ENCODE measurements at regions not wholly inside any gene's neighbourhood (a gene's known extent, or its start where the extent isn't known, plus 50 kb on each side); places are given as distances from the start of the nearest gene placed in this dataset.

DNA sequence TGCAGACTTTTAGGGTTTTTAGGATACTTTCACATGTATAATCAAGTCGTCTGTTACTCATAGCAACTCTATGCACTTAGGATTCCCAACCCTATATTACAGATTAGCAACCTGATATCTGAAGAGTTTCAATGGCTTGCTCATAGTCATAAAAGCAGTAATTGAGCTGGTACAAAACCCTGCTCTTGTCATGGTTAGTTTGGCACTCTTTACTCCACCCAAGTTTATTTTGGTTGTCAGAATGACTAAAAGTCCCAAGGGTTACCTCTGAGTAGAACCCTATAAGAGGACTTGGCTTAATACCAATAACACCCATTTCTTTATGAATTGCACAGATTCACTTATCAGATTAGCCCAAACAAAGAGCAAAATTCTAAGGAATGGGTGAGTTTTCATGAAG is 550.6 kb downstream of the SOX6 start:
- H3K27ac Mint-ChIP-seq (ENCODE audit: low read depth, unreplicated experiment) = no peak overlapping the region
- no peak for DNase-seq (ENCODE audit: unreplicated experiment)
- H3K4me1 Mint-ChIP-seq (ENCODE audit: insufficient read depth, unreplicated experiment) = no peaks in the 10 kb centered on the region
- BruUV-seq (replicated peaks) = no TSS peak
- ChIA-PET CTCF (no interaction called here), POLR2A (no interaction called here)
- H3K9me3 Mint-ChIP-seq (ENCODE audit: unreplicated experiment) = no peaks in the 10 kb centered on the region
- H3K4me3 Mint-ChIP-seq (ENCODE audit: unreplicated experiment) = no peak overlapping the region
- H3K27me3 Mint-ChIP-seq (ENCODE audit: insufficient read depth, unreplicated experiment) = no peaks in the 10 kb centered on the region
- no peaks in the 10 kb centered on the region for H3K36me3 Mint-ChIP-seq (ENCODE audit: insufficient read depth, unreplicated experiment)
- intact Hi-C loops (cut with micrococcal nuclease) = no loop called here
- TF ChIP-seq, protein P1, sequence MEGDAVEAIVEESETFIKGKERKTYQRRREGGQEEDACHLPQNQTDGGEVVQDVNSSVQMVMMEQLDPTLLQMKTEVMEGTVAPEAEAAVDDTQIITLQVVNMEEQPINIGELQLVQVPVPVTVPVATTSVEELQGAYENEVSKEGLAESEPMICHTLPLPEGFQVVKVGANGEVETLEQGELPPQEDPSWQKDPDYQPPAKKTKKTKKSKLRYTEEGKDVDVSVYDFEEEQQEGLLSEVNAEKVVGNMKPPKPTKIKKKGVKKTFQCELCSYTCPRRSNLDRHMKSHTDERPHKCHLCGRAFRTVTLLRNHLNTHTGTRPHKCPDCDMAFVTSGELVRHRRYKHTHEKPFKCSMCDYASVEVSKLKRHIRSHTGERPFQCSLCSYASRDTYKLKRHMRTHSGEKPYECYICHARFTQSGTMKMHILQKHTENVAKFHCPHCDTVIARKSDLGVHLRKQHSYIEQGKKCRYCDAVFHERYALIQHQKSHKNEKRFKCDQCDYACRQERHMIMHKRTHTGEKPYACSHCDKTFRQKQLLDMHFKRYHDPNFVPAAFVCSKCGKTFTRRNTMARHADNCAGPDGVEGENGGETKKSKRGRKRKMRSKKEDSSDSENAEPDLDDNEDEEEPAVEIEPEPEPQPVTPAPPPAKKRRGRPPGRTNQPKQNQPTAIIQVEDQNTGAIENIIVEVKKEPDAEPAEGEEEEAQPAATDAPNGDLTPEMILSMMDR (IDR thresholded peaks at IDR 0.05; ENCODE audit: unreplicated experiment) = no peak

DNA sequence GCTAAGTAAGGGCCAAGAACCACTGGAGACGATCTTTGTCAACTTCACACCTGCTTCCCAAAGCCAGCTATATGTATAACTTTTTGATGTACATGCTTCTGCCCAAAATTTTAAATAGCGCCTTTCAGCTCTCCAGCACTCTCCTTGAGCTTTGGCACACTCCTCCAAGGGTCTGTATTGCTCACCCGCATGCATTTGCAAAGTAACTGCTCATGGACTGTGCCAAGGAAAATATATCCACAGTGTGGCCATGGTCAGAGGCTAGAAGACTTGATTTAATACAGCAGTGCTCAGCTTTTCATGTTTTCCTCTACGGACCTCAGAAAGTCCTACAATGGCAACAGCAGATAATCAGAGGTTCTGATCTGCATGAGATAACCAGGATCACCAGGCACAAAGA is 550.1 kb downstream of the SOX6 start:
- TF ChIP-seq, protein P1 (IDR thresholded peaks at IDR 0.05; ENCODE audit: unreplicated experiment) = no peak
- H3K27me3 Mint-ChIP-seq (ENCODE audit: insufficient read depth, unreplicated experiment) = no peaks in the 10 kb centered on the region
- no peaks in the 10 kb centered on the region for H3K36me3 Mint-ChIP-seq (ENCODE audit: insufficient read depth, unreplicated experiment)
- intact Hi-C loops (cut with micrococcal nuclease) = no loop called here
- no peaks in the 10 kb centered on the region for H3K4me1 Mint-ChIP-seq (ENCODE audit: insufficient read depth, unreplicated experiment)
- BruUV-seq (replicated peaks) = no TSS peak
- ChIA-PET POLR2A (no interaction called here), CTCF (no interaction called here)
- no peak for DNase-seq (ENCODE audit: unreplicated experiment)
- no peak overlapping the region for H3K27ac Mint-ChIP-seq (ENCODE audit: low read depth, unreplicated experiment)
- H3K9me3 Mint-ChIP-seq (ENCODE audit: unreplicated experiment) = no peaks in the 10 kb centered on the region
- no peak overlapping the region for H3K4me3 Mint-ChIP-seq (ENCODE audit: unreplicated experiment)

DNA sequence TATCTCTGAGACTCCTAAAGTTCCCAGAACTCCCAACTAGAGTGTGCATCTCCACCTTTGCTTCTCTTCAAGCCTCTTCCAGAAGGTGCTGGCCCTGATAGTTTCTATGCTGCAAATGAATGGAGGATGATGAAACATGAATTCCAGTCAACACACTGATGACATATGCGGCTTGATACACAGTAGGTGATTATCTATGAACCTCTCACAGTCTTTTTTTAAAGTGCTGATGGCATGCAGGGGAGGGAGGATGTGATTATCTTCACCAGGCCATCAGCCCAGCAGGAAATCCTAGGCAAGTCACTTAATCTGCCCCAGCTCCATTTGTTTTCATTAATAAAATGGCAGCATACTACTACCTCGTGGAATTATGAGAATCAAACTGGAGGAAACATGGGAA is 548.5 kb downstream of the SOX6 start:
- no peaks in the 10 kb centered on the region for H3K36me3 Mint-ChIP-seq (ENCODE audit: insufficient read depth, unreplicated experiment)
- no peak overlapping the region for H3K27ac Mint-ChIP-seq (ENCODE audit: low read depth, unreplicated experiment)
- DNase-seq (ENCODE audit: unreplicated experiment) = no peak
- no peaks in the 10 kb centered on the region for H3K9me3 Mint-ChIP-seq (ENCODE audit: unreplicated experiment)
- no TSS peak for BruUV-seq (replicated peaks)
- POLR2A ChIA-PET = no interaction called here
- CTCF ChIA-PET = interaction anchor here (1.2 kb wide), 1 partner anchor 11 kb away, joined by 4 read pairs; no protein-coding TSS in a partner anchor
- no peaks in the 10 kb centered on the region for H3K27me3 Mint-ChIP-seq (ENCODE audit: insufficient read depth, unreplicated experiment)
- H3K4me1 Mint-ChIP-seq (ENCODE audit: insufficient read depth, unreplicated experiment) = no peaks in the 10 kb centered on the region
- intact Hi-C loops (cut with micrococcal nuclease) = no loop called here
- TF ChIP-seq, protein P1 (IDR thresholded peaks at IDR 0.05; ENCODE audit: unreplicated experiment) = no peak
- H3K4me3 Mint-ChIP-seq (ENCODE audit: unreplicated experiment) = no peak overlapping the region

DNA sequence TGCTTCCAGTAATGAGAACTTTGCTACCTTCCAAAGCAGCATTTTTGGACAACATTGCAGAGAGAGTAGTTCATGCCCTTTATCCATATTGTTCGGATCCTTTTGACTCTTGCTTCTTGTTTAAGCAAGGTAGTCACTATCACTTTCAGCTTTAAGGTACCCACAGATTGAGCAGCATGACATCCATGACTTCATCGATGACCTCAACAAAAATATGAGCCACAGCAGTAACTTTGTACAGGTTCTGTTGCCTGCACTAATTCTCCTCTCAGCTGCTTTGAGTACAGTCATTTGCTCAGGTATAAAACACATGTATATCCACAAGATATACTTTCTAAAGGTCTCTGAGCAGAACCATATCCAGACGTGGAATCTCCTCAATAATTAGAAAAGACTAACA is 546.3 kb downstream of the SOX6 start:
- POLR2A ChIA-PET = no interaction called here
- TF ChIP-seq, protein P1 (IDR thresholded peaks at IDR 0.05; ENCODE audit: unreplicated experiment) = no peak
- H3K4me3 Mint-ChIP-seq (ENCODE audit: unreplicated experiment) = no peak overlapping the region
- no TSS peak for BruUV-seq (replicated peaks)
- CTCF ChIA-PET = no interaction called here
- H3K27ac Mint-ChIP-seq (ENCODE audit: low read depth, unreplicated experiment) = no peak overlapping the region
- no peak for DNase-seq (ENCODE audit: unreplicated experiment)
- H3K36me3 Mint-ChIP-seq (ENCODE audit: insufficient read depth, unreplicated experiment) = no peaks in the 10 kb centered on the region
- no peaks in the 10 kb centered on the region for H3K27me3 Mint-ChIP-seq (ENCODE audit: insufficient read depth, unreplicated experiment)
- no peaks in the 10 kb centered on the region for H3K9me3 Mint-ChIP-seq (ENCODE audit: unreplicated experiment)
- intact Hi-C loops (cut with micrococcal nuclease) = no loop called here
- peaks cover 4% of the 10 kb centered on the region for H3K4me1 Mint-ChIP-seq (ENCODE audit: insufficient read depth, unreplicated experiment)
